ENCODE measurements at regions not wholly inside any gene's neighbourhood (a gene's known extent, or its start where the extent isn't known, plus 50 kb on each side); places are given as distances from the start of the nearest gene placed in this dataset.
A peak's percentile ranks its signal among the peaks of the same experiment; 100 is the strongest.
"Not testable (repeated sequence)": the region's sequence is repeated elsewhere in the genome, so short reads cannot be mapped to it uniquely, and the experiment has no call there.

DNA sequence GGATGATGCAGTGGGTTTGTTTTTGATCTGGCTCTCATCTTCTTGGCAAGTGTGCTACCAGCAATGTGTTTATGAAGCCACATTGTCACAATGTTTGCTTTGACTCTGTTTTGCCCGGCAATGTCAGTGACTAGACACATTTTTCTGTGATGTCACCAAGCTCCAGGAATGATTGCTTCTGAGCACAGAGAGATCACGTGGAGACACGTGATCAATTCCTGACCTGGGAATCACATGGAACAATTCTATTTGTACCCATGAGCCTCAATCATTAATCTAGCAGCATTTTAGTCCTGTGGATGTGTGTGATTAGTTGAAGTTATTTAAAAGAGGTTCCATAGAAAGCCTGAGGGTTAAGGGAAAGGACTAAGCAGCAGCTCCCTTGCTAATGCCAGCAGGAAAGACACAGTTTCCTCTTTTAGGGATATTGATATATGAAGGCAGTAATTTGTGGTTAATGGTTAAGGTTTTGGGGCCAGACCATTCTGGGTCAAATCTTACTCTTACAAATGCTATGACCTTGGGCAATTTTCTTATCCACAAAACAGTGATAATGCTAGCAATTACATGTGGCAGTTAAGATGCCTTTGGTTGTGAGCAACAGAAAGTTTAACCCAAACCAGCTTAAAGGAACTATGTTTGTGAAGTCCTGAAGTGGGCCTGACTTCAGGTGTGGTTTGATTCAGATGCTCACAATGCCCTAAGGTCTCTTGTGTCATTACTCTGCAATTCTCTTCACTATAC lies 59.0 kb downstream of the FASLG start:
- TF ChIP-seq POLR2A (IDR thresholded peaks at IDR 0.05; ENCODE audit: low read depth, low read length): no peak
- TF ChIP-seq POLR2AphosphoS5 (IDR thresholded peaks at IDR 0.05; ENCODE audit: low read depth, low read length): no peak
- no peak for TF ChIP-seq TAF1 (IDR thresholded peaks at IDR 0.05; ENCODE audit: borderline replicate concordance, low read depth, low read length)
- no peak for DNase-seq (ENCODE audit: insufficient read length)
- FAIRE-seq: peak; percentile 14

GRCh38 chr1:172719066-172719627 lies 60.2 kb downstream of the FASLG start:
- no peak for DNase-seq (ENCODE audit: insufficient read length)
- TF ChIP-seq TAF1 (IDR thresholded peaks at IDR 0.05; ENCODE audit: borderline replicate concordance, low read depth, low read length) (no peak), POLR2A (IDR thresholded peaks at IDR 0.05; ENCODE audit: low read depth, low read length) (no peak), POLR2AphosphoS5 (IDR thresholded peaks at IDR 0.05; ENCODE audit: low read depth, low read length) (no peak)
- no peak for FAIRE-seq

GRCh38 chr1:172719694-172720138 lies 60.8 kb downstream of the FASLG start:
- DNase-seq (ENCODE audit: insufficient read length) (no peak), FAIRE-seq (peak; percentile 85)
- no peak for TF ChIP-seq POLR2A (IDR thresholded peaks at IDR 0.05; ENCODE audit: low read depth, low read length)
- TF ChIP-seq TAF1 (IDR thresholded peaks at IDR 0.05; ENCODE audit: borderline replicate concordance, low read depth, low read length): no peak
- no peak for TF ChIP-seq POLR2AphosphoS5 (IDR thresholded peaks at IDR 0.05; ENCODE audit: low read depth, low read length)

GRCh38 chr1:172720339-172720738 lies 61.4 kb downstream of the FASLG start:
- TF ChIP-seq POLR2A (IDR thresholded peaks at IDR 0.05; ENCODE audit: low read depth, low read length) (no peak), TAF1 (IDR thresholded peaks at IDR 0.05; ENCODE audit: borderline replicate concordance, low read depth, low read length) (no peak), POLR2AphosphoS5 (IDR thresholded peaks at IDR 0.05; ENCODE audit: low read depth, low read length) (no peak)
- DNase-seq (ENCODE audit: insufficient read length) (no peak), FAIRE-seq (no peak)

DNA sequence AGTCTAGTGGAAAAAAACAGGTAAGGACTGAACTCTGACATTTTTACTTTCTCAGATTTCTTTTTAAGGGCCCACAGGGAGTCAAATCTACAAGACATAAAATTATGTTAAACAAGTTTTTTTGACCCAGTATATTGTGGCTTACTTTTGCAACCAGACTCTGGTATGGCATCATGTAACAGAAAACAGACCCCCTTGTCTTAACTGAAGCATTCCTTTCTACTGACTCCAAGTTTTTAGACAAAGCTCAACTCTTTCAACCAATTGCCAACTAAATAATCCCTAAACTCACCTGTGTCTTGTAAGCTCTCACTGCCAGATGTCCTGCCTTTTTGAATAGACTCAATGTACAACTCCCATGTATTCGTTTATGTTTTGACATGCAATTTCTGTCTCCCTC lies 64.3 kb downstream of the FASLG start:
- no peak for TF ChIP-seq POLR2A (IDR thresholded peaks at IDR 0.05; ENCODE audit: low read depth, low read length)
- no peak for TF ChIP-seq POLR2AphosphoS5 (IDR thresholded peaks at IDR 0.05; ENCODE audit: low read depth, low read length)
- TF ChIP-seq TAF1 (IDR thresholded peaks at IDR 0.05; ENCODE audit: borderline replicate concordance, low read depth, low read length): no peak
- DNase-seq (ENCODE audit: insufficient read length): no peak
- no peak for FAIRE-seq

DNA sequence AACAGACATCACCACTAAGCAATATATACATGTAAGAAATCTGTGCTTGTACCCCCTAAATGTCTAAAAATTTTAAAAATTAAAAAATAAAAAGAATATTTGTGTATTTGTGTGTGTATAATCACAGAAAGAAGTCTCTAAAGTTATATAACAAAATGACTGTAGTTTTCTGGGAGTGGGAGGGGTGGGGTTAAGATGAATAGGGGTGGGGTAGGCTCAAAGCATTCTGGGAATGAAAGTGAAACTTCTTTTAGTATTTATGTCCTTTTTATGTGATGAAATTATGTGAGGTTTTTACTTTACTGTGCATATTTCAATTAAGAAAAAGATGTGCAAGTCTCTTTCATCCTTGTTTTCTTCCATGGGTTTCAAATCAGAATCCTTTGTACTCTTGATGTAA lies 65.3 kb downstream of the FASLG start:
- FAIRE-seq (no peak), DNase-seq (ENCODE audit: insufficient read length) (no peak)
- TF ChIP-seq TAF1 (IDR thresholded peaks at IDR 0.05; ENCODE audit: borderline replicate concordance, low read depth, low read length) (no peak), POLR2A (IDR thresholded peaks at IDR 0.05; ENCODE audit: low read depth, low read length) (no peak), POLR2AphosphoS5 (IDR thresholded peaks at IDR 0.05; ENCODE audit: low read depth, low read length) (no peak)

GRCh38 chr1:172724765-172725613 lies 66.1 kb downstream of the FASLG start:
- DNase-seq (ENCODE audit: insufficient read length): no peak
- FAIRE-seq: peak; percentile 89
- TF ChIP-seq TAF1 (IDR thresholded peaks at IDR 0.05; ENCODE audit: borderline replicate concordance, low read depth, low read length) (no peak), POLR2AphosphoS5 (IDR thresholded peaks at IDR 0.05; ENCODE audit: low read depth, low read length) (no peak), POLR2A (IDR thresholded peaks at IDR 0.05; ENCODE audit: low read depth, low read length) (no peak)

GRCh38 chr1:172726740-172727139 lies 67.8 kb downstream of the FASLG start:
- TF ChIP-seq POLR2AphosphoS5 (IDR thresholded peaks at IDR 0.05; ENCODE audit: low read depth, low read length): no peak
- no peak for TF ChIP-seq POLR2A (IDR thresholded peaks at IDR 0.05; ENCODE audit: low read depth, low read length)
- TF ChIP-seq TAF1 (IDR thresholded peaks at IDR 0.05; ENCODE audit: borderline replicate concordance, low read depth, low read length): no peak
- FAIRE-seq (no peak), DNase-seq (ENCODE audit: insufficient read length) (no peak)

DNA sequence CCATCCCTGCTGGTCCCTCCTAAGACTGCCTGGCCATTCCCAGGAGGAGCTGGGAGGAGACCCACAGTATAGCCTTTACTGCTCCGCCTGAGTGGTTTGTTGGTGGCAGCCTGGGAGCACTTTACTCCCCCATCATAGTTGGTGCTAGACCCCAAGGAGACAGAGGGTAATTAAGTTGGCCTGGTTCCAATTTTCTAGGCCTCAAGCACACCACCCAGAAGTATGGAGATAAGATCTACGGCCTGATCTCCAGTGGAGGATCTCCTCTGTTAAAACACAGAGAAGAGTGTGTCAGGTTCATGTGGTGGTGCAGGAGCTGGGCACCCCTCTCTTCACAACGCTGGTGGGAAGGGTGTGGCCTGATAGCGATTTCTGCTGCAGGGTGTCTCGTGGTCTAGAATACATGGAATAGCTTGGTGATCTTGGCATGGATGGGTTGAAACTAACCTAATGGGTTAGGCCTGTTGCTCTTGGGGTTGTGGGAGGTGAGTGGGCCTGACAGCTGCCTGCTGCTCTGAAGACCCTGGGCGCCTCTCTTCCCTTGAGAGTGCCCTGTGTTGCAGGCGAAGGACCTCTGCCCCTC lies 68.5 kb downstream of the FASLG start:
- TF ChIP-seq POLR2AphosphoS5 (IDR thresholded peaks at IDR 0.05; ENCODE audit: low read depth, low read length) (no peak), TAF1 (IDR thresholded peaks at IDR 0.05; ENCODE audit: borderline replicate concordance, low read depth, low read length) (no peak), POLR2A (IDR thresholded peaks at IDR 0.05; ENCODE audit: low read depth, low read length) (no peak)
- no peak for DNase-seq (ENCODE audit: insufficient read length)
- no peak for FAIRE-seq

DNA sequence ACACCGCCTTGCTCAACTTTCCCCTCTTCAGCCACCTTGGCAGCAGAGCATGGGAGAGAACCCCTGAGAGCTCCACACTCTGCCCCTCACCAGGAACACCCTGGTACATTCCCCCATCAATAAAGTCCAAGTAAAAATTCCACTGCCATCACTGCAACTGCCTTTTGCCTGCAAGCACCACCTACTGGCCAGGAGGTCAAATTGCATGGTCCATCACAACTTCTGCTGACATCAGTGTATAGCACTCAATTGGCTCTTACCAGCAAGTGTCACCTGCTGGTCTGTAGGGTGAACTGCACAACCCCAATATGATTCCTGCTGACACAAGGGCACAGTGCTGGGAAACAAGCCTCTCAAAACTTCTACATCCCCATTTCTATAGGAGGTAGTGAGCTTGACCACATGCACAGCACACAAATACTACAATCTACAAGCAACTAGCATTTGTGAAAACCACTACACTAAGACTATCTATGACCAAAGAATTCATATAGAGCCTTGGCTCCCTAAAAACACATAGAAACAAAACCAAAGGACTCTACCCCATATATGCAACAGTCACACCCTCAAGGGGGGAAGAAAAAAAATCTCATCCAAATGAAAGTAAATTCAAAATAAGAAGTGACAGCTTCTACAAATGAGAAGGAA lies 69.2 kb downstream of the FASLG start:
- TF ChIP-seq POLR2A (IDR thresholded peaks at IDR 0.05; ENCODE audit: low read depth, low read length): no peak
- TF ChIP-seq POLR2AphosphoS5 (IDR thresholded peaks at IDR 0.05; ENCODE audit: low read depth, low read length): no peak
- DNase-seq (ENCODE audit: insufficient read length) (no peak), FAIRE-seq (peak; percentile 69)

- not testable (repeated sequence) for FAIRE-seq; DNase-seq (ENCODE audit: insufficient read length)
These were observed 69.8 kb downstream of the FASLG start for GRCh38 chr1:172728705-172729104.

All from GM12892 (cell line).